ENCODE measurements at regions not wholly inside any gene's neighbourhood (a gene's known extent, or its start where the extent isn't known, plus 50 kb on each side); places are given as distances from the start of the nearest gene placed in this dataset.

DNA sequence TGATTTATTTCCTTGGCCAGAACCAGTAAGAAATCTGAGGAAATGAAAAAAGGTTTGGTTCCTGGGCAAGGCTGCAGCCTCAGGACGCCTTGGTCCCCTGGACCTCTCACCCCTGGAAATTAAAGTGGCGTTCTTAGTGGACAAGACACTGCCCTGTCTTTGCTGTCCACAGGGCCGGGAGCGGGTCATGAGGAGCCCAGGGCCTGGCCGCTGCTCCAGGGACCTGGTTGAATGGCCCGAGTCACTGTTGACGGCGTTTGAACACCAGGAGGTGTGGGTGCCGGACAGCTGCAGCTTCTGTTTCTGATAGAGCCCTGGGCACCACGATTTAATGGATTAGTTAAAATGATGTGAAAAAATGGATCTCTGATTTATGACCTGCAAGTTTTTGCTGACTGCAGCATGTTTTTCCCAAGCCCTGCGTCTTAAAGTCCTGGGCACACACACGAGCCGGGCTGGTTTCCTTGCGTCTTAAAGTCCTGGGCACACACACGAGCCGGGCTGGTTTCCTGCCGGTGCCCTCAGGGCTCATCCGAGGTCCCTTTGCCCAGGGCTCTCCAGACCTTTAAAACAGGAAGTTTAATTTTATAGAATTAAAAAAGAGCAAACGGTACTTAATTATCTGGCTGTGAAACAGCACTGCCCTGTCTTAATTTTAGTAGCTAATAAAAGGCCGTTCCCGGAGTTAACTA, 74.1 kb upstream of the ACTRT2 start:
- H4K20me1 ChIP-seq (ENCODE audit: control insufficient read depth, insufficient read depth, low read length, poor library complexity, severe bottlenecking), result no peaks in the 10 kb centered on the region
- H3K79me2 ChIP-seq (ENCODE audit: control insufficient read depth, insufficient read depth, low read length), result no peaks in the 10 kb centered on the region
- Mint-ChIP-seq H3K4me1 (peaks cover 28% of the 10 kb centered on the region), H3K27ac (no peak overlapping the region), H3K4me3 (peak overlapping the region; percentile 48), H3K27me3 (no peaks in the 10 kb centered on the region), H3K9me3 (ENCODE audit: insufficient read depth) (no peaks in the 10 kb centered on the region)
- no peak for ATAC-seq (ENCODE audit: low read depth)
- DNase-seq, result no peak
- ChIA-PET POLR2A (no interaction called here), CTCF (no interaction called here)
- peaks cover 0 to 40% (median 11%) of the 10 kb centered on the region in 3 donors for H3K9me3 ChIP-seq (ENCODE audit: control extremely low read depth in 1 of 3, control insufficient read depth in 2 of 3, insufficient read depth in 1 of 3, low read length in 2 of 3)
- H3K9ac ChIP-seq (ENCODE audit: low read length), result no peak overlapping the region
- peak overlapping the region; percentile 23 for H3K4me2 ChIP-seq (replicated peaks; ENCODE audit: low read depth, low read length, poor library complexity, severe bottlenecking)
- no peak overlapping the region for H3K4me3 ChIP-seq (ENCODE audit: control extremely low read depth in 1 of 5, extremely low read depth in 1 of 5, insufficient read depth in 1 of 5, low read depth in 2 of 5, low read length in 4 of 5)
- 43% methylated on average over 15 of the region's 21 CpGs for WGBS (ENCODE audit: insufficient coverage)
- no peak overlapping the region for H3K27ac ChIP-seq (ENCODE audit: low read length in 2 of 2)
- TF ChIP-seq EZH2 (IDR thresholded peaks at IDR 0.05; ENCODE audit: borderline replicate concordance, insufficient read depth, low read depth, low read length, poor library complexity, severe bottlenecking), result no peak
- TF ChIP-seq, protein P1, sequence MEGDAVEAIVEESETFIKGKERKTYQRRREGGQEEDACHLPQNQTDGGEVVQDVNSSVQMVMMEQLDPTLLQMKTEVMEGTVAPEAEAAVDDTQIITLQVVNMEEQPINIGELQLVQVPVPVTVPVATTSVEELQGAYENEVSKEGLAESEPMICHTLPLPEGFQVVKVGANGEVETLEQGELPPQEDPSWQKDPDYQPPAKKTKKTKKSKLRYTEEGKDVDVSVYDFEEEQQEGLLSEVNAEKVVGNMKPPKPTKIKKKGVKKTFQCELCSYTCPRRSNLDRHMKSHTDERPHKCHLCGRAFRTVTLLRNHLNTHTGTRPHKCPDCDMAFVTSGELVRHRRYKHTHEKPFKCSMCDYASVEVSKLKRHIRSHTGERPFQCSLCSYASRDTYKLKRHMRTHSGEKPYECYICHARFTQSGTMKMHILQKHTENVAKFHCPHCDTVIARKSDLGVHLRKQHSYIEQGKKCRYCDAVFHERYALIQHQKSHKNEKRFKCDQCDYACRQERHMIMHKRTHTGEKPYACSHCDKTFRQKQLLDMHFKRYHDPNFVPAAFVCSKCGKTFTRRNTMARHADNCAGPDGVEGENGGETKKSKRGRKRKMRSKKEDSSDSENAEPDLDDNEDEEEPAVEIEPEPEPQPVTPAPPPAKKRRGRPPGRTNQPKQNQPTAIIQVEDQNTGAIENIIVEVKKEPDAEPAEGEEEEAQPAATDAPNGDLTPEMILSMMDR (IDR thresholded peaks at IDR 0.05), result no peak
- peaks cover 6 to 50% of the 10 kb centered on the region in 2 donors for H3K4me1 ChIP-seq (ENCODE audit: control insufficient read depth in 2 of 2, insufficient read depth in 2 of 2, low read length in 2 of 2)
- peaks cover 0 to 6% (median 1%) of the 10 kb centered on the region in 4 experiments for H3K27me3 ChIP-seq (replicated peaks in 1 of 4; ENCODE audit: control extremely low read depth in 1 of 4, control insufficient read depth in 3 of 4, insufficient read depth in 4 of 4, low read length in 3 of 4)
- no peaks in the 10 kb centered on the region for H3K36me3 ChIP-seq (replicated peaks in 1 of 2; ENCODE audit: control extremely low read depth in 1 of 2, control insufficient read depth in 1 of 2, extremely low read depth in 1 of 2, insufficient read depth in 2 of 2, low read length in 1 of 2)
- intact Hi-C loops (cut with micrococcal nuclease), result no loop called here
- no peak overlapping the region for H2AFZ ChIP-seq (ENCODE audit: insufficient read depth, low read depth, low read length, poor library complexity, severe bottlenecking)

DNA sequence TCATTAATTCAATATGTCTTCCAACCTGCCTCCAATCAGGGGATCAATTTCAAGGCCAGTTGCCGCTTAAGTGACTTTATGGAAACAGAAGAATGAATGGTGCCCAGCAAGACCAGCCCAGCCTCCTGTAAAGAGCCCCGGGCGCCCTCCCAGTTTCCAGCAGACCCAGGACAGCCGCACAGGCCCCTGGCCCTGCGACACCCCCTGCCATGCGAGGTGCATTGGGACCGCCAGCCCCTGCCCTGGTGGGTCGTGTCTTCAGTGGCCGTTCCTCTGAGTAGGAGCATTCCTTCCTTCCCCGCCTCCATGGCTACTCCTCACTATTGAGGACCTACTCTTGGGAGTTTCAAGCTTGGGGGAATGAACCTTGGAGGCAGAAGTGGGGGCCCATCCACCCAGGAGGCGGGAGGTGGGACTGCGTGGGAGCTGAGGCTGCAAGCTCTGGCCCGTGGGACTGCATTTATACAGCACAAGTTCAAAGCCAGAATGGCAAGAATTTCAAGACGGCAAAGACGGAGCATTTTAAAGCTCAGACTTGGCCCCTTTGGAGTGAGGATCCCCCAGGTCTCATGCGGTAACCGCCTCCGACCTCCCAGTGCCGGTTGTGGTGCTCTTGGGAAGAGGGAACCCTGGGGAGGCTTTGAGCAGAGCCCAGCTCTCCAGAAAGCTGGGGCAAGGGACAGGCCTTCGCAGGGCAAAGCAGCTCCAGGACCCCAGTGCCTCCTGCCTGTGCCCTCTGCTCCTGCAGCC, 73.1 kb upstream of the ACTRT2 start:
- intact Hi-C loops (cut with micrococcal nuclease), result no loop called here
- POLR2A ChIA-PET, result no interaction called here
- H3K27ac Mint-ChIP-seq, result no peak overlapping the region

More for the DNA sequence above, 73.1 kb upstream of the ACTRT2 start:
- CTCF ChIA-PET, result no interaction called here
- Histone ChIP-seq H3K27ac (ENCODE audit: low read length in 2 of 2) (no peak overlapping the region), H3K9me3 (ENCODE audit: control extremely low read depth in 1 of 3, control insufficient read depth in 2 of 3, insufficient read depth in 1 of 3, low read length in 2 of 3) (peaks cover 0 to 44% (median 21%) of the 10 kb centered on the region in 3 donors), H3K4me3 (ENCODE audit: control extremely low read depth in 1 of 5, extremely low read depth in 1 of 5, insufficient read depth in 1 of 5, low read depth in 2 of 5, low read length in 4 of 5) (no peak overlapping the region), H3K36me3 (replicated peaks in 1 of 2; ENCODE audit: control extremely low read depth in 1 of 2, control insufficient read depth in 1 of 2, extremely low read depth in 1 of 2, insufficient read depth in 2 of 2, low read length in 1 of 2) (no peaks in the 10 kb centered on the region), H3K4me2 (replicated peaks; ENCODE audit: low read depth, low read length, poor library complexity, severe bottlenecking) (no peak overlapping the region), H3K27me3 (replicated peaks in 1 of 4; ENCODE audit: control extremely low read depth in 1 of 4, control insufficient read depth in 3 of 4, insufficient read depth in 4 of 4, low read length in 3 of 4) (peaks cover 0 to 6% (median 1%) of the 10 kb centered on the region in 4 experiments), H2AFZ (ENCODE audit: insufficient read depth, low read depth, low read length, poor library complexity, severe bottlenecking) (no peak overlapping the region), H4K20me1 (ENCODE audit: control insufficient read depth, insufficient read depth, low read length, poor library complexity, severe bottlenecking) (no peaks in the 10 kb centered on the region), H3K4me1 (ENCODE audit: control insufficient read depth in 2 of 2, insufficient read depth in 2 of 2, low read length in 2 of 2) (peaks cover 16 to 61% of the 10 kb centered on the region in 2 donors), H3K9ac (ENCODE audit: low read length) (no peak overlapping the region), H3K79me2 (ENCODE audit: control insufficient read depth, insufficient read depth, low read length) (no peaks in the 10 kb centered on the region)
- no peak overlapping the region for H3K4me3 Mint-ChIP-seq
- no peak for ATAC-seq (ENCODE audit: low read depth)
- WGBS (ENCODE audit: insufficient coverage), result 92% methylated on average over 17 of the region's 20 CpGs
- no peaks in the 10 kb centered on the region for H3K27me3 Mint-ChIP-seq
- TF ChIP-seq, protein P1 (IDR thresholded peaks at IDR 0.05), result no peak
- TF ChIP-seq EZH2 (IDR thresholded peaks at IDR 0.05; ENCODE audit: borderline replicate concordance, insufficient read depth, low read depth, low read length, poor library complexity, severe bottlenecking), result no peak
- no peak for DNase-seq
- H3K9me3 Mint-ChIP-seq (ENCODE audit: insufficient read depth), result peaks cover 2% of the 10 kb centered on the region
- H3K4me1 Mint-ChIP-seq, result peaks cover 39% of the 10 kb centered on the region
